IPS-20b (cell line): ENCODE measurements at regions not wholly inside any gene's neighbourhood (a gene's known extent, or its start where the extent isn't known, plus 50 kb on each side); places are given as distances from the start of the nearest gene placed in this dataset.

Experiments used
- H3K27ac ChIP-seq: one replicate; pipeline ENCODE4 v1.5.1; 2013; ENCODE audit warnings: low read length
- H3K27me3 ChIP-seq: 2 replicates; pipeline ENCODE4 v1.6.1; 2013; ENCODE audit warnings: mild to moderate bottlenecking, low read length, inconsistent platforms; ENCODE audit not compliant: insufficient read depth
- H3K36me3 ChIP-seq: 2 replicates; pipeline ENCODE4 v1.6.1; 2013; ENCODE audit warnings: low read depth, mild to moderate bottlenecking, inconsistent platforms, low read length, moderate library complexity; ENCODE audit not compliant: insufficient read depth
- H3K4me1 ChIP-seq: 2 replicates; pipeline ENCODE4 v1.6.1; 2013; ENCODE audit warnings: mild to moderate bottlenecking, control low read depth, inconsistent platforms, low read length, moderate library complexity; ENCODE audit not compliant: insufficient read depth
- H3K4me3 ChIP-seq: 2 replicates; pipeline ENCODE4 v1.5.1; 2013; ENCODE audit warnings: mild to moderate bottlenecking, low read length, inconsistent platforms
- H3K9ac ChIP-seq: 2 replicates; pipeline ENCODE4 v1.6.1; 2013; ENCODE audit warnings: low read depth, mild to moderate bottlenecking, inconsistent platforms, low read length, moderate library complexity
- H3K9me3 ChIP-seq: 2 replicates; pipeline ENCODE4 v1.6.1; 2013; ENCODE audit warnings: mild to moderate bottlenecking, low read depth, low read length, inconsistent platforms; ENCODE audit not compliant: insufficient read depth

GRCh38 chr13:47656651-47657050 is 344.4 kb downstream of the SUCLA2 start:
- no peaks in the 10 kb centered on the region for H3K36me3 ChIP-seq

GRCh38 chr13:47650209-47650608 is 350.9 kb downstream of the SUCLA2 start:
- no peaks in the 10 kb centered on the region for H3K27me3 ChIP-seq
- H3K4me1 ChIP-seq = no peaks in the 10 kb centered on the region
- H3K9me3 ChIP-seq = no peaks in the 10 kb centered on the region
- no peak overlapping the region for H3K27ac ChIP-seq
- no peaks in the 10 kb centered on the region for H3K36me3 ChIP-seq
- H3K4me3 ChIP-seq = no peak overlapping the region
- no peak overlapping the region for H3K9ac ChIP-seq

More at GRCh38 chr13:47656651-47657050, 344.4 kb downstream of the SUCLA2 start:
- no peak overlapping the region for H3K9ac ChIP-seq
- no peaks in the 10 kb centered on the region for H3K27me3 ChIP-seq
- H3K9me3 ChIP-seq = peaks cover 3% of the 10 kb centered on the region; the same call in 1 of the 2 replicates
- no peak overlapping the region for H3K27ac ChIP-seq
- no peak overlapping the region for H3K4me3 ChIP-seq
- no peaks in the 10 kb centered on the region for H3K4me1 ChIP-seq

- H3K36me3 ChIP-seq = no peaks in the 10 kb centered on the region
- H3K27me3 ChIP-seq = no peaks in the 10 kb centered on the region
- no peak overlapping the region for H3K9ac ChIP-seq
- H3K4me1 ChIP-seq = no peaks in the 10 kb centered on the region
- no peaks in the 10 kb centered on the region for H3K9me3 ChIP-seq
- no peak overlapping the region for H3K27ac ChIP-seq
- H3K4me3 ChIP-seq = no peak overlapping the region
These were observed 354.1 kb downstream of the SUCLA2 start for GRCh38 chr13:47647001-47647400.

GRCh38 chr13:47646298-47646697 is 354.8 kb downstream of the SUCLA2 start:
- no peaks in the 10 kb centered on the region for H3K36me3 ChIP-seq
- no peaks in the 10 kb centered on the region for H3K9me3 ChIP-seq
- H3K4me1 ChIP-seq = no peaks in the 10 kb centered on the region
- no peak overlapping the region for H3K27ac ChIP-seq
- no peaks in the 10 kb centered on the region for H3K27me3 ChIP-seq
- no peak overlapping the region for H3K9ac ChIP-seq
- H3K4me3 ChIP-seq = no peak overlapping the region

- no peak overlapping the region for H3K9ac ChIP-seq
- no peak overlapping the region for H3K27ac ChIP-seq
- H3K4me3 ChIP-seq = no peak overlapping the region
- H3K9me3 ChIP-seq = peaks cover under 1% of the 10 kb centered on the region; the same call in 1 of the 2 replicates
- no peaks in the 10 kb centered on the region for H3K36me3 ChIP-seq
- no peaks in the 10 kb centered on the region for H3K4me1 ChIP-seq
- H3K27me3 ChIP-seq = no peaks in the 10 kb centered on the region
These were observed 361.2 kb downstream of the SUCLA2 start for GRCh38 chr13:47639738-47640447.

- no peak overlapping the region for H3K9ac ChIP-seq
- H3K4me3 ChIP-seq = no peak overlapping the region
- no peaks in the 10 kb centered on the region for H3K36me3 ChIP-seq
- no peaks in the 10 kb centered on the region for H3K27me3 ChIP-seq
- H3K27ac ChIP-seq = no peak overlapping the region
- H3K9me3 ChIP-seq = peaks cover 5% of the 10 kb centered on the region; the same call in 1 of the 2 replicates
- no peaks in the 10 kb centered on the region for H3K4me1 ChIP-seq
These were observed 362.4 kb downstream of the SUCLA2 start for GRCh38 chr13:47638627-47639026.

- H3K9me3 ChIP-seq = peaks cover 5% of the 10 kb centered on the region; the same call in 1 of the 2 replicates
These were observed 368.8 kb downstream of the SUCLA2 start for GRCh38 chr13:47632311-47632710.

GRCh38 chr13:47628666-47629065 is 372.4 kb downstream of the SUCLA2 start:
- Histone ChIP-seq H3K4me1 (peaks cover 3% of the 10 kb centered on the region; the same call in 1 of the 2 replicates), H3K27me3 (no peaks in the 10 kb centered on the region)

More at GRCh38 chr13:47632311-47632710, 368.8 kb downstream of the SUCLA2 start:
- Histone ChIP-seq H3K4me1 (peaks cover 3% of the 10 kb centered on the region; the same call in 1 of the 2 replicates), H3K36me3 (no peaks in the 10 kb centered on the region), H3K4me3 (no peak overlapping the region), H3K27me3 (no peaks in the 10 kb centered on the region), H3K27ac (no peak overlapping the region), H3K9ac (no peak overlapping the region)

GRCh38 chr13:47623862-47624261 is 377.2 kb downstream of the SUCLA2 start:
- Histone ChIP-seq H3K4me1 (no peaks in the 10 kb centered on the region), H3K36me3 (no peaks in the 10 kb centered on the region), H3K9me3 (no peaks in the 10 kb centered on the region), H3K9ac (no peak overlapping the region), H3K27ac (no peak overlapping the region), H3K27me3 (no peaks in the 10 kb centered on the region), H3K4me3 (no peak overlapping the region)

More at GRCh38 chr13:47628666-47629065, 372.4 kb downstream of the SUCLA2 start:
- Histone ChIP-seq H3K9ac (no peak overlapping the region), H3K9me3 (no peaks in the 10 kb centered on the region), H3K4me3 (no peak overlapping the region), H3K36me3 (no peaks in the 10 kb centered on the region), H3K27ac (no peak overlapping the region)

GRCh38 chr13:47621931-47622330 is 379.1 kb downstream of the SUCLA2 start:
- no peaks in the 10 kb centered on the region for H3K27me3 ChIP-seq
- no peaks in the 10 kb centered on the region for H3K4me1 ChIP-seq
- H3K27ac ChIP-seq = no peak overlapping the region
- peaks cover 4% of the 10 kb centered on the region; the same call in 1 of the 2 replicates for H3K9me3 ChIP-seq
- no peak overlapping the region for H3K9ac ChIP-seq
- no peaks in the 10 kb centered on the region for H3K36me3 ChIP-seq
- no peak overlapping the region for H3K4me3 ChIP-seq

- H3K27me3 ChIP-seq = no peaks in the 10 kb centered on the region
- H3K9ac ChIP-seq = no peak overlapping the region
- H3K4me3 ChIP-seq = no peak overlapping the region
- H3K27ac ChIP-seq = no peak overlapping the region
- H3K36me3 ChIP-seq = no peaks in the 10 kb centered on the region
- H3K9me3 ChIP-seq = no peaks in the 10 kb centered on the region
- H3K4me1 ChIP-seq = no peaks in the 10 kb centered on the region
These were observed 389.3 kb downstream of the SUCLA2 start for GRCh38 chr13:47611664-47612288.

- Histone ChIP-seq H3K9ac (no peak overlapping the region), H3K9me3 (no peaks in the 10 kb centered on the region), H3K27ac (no peak overlapping the region), H3K36me3 (no peaks in the 10 kb centered on the region), H3K4me1 (no peaks in the 10 kb centered on the region), H3K27me3 (no peaks in the 10 kb centered on the region), H3K4me3 (no peak overlapping the region)
These were observed 390.4 kb downstream of the SUCLA2 start for GRCh38 chr13:47610687-47611086.
